HG03565 (cell line): ENCODE measurements at regions not wholly inside any gene's neighbourhood (a gene's known extent, or its start where the extent isn't known, plus 50 kb on each side); places are given as distances from the start of the nearest gene placed in this dataset.
"Not testable (repeated sequence)": the region's sequence is repeated elsewhere in the genome, so short reads cannot be mapped to it uniquely, and the experiment has no call there.

Experiments used
- ATAC-seq: cut with Tn5 transposase; IDR thresholded peaks from one replicate; pipeline ENCODE4 v1.9.1; 2021; ENCODE audit warnings: mild to moderate bottlenecking, moderate library complexity; ENCODE audit not compliant: unreplicated experiment

DNA sequence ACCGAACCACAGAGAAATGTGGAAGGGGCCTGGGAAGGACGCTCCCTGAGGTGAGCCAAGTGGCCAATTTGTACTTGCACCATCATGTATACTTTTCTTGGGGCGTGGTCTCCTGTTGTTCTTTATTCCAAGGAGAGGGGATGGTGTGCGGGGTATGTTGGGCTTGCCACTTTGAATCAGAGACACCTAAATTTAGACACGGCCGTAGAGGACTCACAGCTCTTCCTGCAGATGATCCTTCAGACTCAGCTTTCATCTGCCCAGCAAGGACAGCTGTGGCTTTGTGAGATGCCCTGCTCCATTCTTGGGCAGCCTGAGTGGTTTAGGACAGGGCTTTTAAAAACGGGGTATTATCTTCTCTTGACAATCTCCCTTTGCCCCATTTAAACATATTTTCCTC is 473.2 kb downstream of the REEP3 start:
- ATAC-seq = no peak

GRCh38 chr10:64007157-64007556 is 486.0 kb downstream of the REEP3 start:
- ATAC-seq = no peak

DNA sequence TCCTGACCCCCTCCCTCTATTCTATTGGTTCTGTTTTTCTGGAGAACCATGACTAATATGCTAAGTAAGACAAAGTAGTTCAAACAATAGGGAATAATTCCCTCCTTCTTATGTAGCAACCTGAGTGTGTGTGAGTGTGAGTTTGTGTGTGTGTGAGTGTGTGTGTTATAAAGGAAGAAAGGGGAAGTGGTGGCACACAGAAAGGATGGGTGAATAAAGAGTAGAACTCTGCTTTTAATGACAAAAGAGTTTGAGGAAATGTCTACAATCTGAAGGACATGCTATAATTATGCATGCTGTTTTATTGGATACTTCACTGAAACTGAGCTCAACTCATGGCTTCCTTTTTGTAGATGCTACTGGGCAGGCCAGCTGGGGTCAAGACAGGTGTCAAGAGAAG is 489.5 kb downstream of the REEP3 start:
- no peak for ATAC-seq

GRCh38 chr10:64011912-64012714 is 490.9 kb downstream of the REEP3 start:
- no peak for ATAC-seq

GRCh38 chr10:64014281-64014680 is 493.1 kb downstream of the REEP3 start:
- ATAC-seq = no peak

DNA sequence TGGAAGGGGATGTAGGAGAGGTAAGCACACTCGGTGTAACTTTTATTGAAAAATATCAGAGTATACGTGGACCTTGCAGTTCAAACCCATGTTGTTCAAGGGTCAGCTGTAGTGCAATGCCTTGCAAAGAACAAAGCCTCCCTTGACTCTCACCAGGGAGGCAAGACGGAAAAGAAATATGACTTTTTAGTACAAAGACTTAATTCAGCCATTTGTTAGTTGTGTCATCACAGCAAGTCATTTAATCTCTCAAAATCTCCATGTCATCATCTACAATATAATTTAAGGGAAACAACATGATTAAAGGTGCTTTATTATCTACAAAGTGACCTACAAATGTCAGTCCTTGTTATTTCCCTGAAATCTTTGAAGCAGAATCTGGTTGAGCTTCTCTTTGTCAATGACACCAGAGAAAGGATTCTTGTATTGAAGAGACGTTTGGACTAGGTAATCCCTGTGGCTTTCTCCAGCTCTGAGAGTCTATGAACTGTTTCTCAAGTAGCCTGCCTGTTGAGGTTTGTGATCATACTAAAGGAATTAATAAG is 502.8 kb downstream of the REEP3 start:
- no peak for ATAC-seq

- ATAC-seq = no peak
Observed at GRCh38 chr10:64033711-64034110, 512.5 kb downstream of the REEP3 start.

GRCh38 chr10:64036321-64036930 is 515.2 kb downstream of the REEP3 start:
- no peak for ATAC-seq

- no peak for ATAC-seq
Observed at GRCh38 chr10:64037071-64037661, 516.0 kb downstream of the REEP3 start.

DNA sequence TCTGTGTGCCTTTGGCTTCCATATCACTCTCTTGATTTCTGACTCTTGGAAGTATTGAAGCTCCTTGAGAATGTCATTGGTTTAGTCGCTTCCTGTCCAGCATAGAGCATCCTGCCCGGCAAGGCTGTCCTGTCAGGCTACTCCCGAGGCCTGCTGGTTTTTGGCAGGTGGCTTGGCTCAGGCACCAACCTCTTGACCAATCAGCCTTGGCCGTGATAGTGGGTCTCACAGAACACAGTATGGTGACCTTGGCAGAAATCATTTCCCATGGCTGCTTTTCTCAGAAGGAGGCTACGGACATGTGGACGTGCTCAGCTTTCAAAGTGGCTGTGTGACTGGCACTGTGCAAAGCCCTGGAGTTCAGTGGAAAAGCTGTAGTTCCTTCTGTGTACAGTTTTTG is 516.9 kb downstream of the REEP3 start:
- ATAC-seq = no peak

- peak; percentile 27 for ATAC-seq
Observed at GRCh38 chr10:64039198-64039597, 518.0 kb downstream of the REEP3 start.

GRCh38 chr10:64040781-64041180 is 519.6 kb downstream of the REEP3 start:
- peak; percentile 1 for ATAC-seq

DNA sequence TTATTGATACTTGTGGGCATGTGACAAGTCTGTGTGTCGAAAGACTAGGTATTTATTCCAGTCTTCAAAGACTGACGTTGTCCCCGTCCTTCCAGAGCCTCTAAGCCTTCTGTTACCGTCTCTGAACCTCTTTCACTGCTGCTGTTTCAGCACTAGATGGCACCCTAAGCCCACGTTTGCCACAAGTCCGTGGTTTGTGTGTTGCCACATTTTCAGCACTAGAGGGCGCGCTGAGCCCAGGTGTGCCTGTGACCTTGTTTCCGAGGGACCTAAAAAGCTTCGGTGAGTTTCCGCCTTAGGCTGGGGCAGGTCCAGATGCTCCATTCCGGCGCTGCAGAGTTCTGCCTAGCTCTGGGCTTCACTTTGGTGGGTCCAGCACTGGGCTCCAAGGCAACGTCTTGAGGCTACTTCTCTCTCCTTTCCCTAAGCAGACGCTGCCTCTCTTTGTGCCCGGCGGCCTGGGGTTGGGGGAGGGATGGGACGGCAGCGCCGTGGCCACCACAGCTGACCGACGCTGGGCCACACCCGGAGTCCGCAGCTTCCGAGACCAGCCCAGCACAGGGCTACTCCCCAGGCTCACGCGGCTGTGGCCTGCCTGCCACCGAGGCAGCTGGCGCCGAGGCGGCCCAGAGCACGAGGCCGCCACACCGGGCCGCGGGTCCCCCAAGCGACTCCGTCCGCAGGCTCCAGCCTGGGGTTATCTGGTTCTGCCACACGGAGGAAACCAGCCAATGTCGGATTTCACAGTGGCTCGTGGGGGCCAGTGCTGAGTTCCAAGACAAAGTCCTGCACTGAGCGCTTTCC is 520.2 kb downstream of the REEP3 start:
- ATAC-seq = peak; percentile 93

GRCh38 chr10:64041989-64042490 is 520.8 kb downstream of the REEP3 start:
- ATAC-seq = no peak

DNA sequence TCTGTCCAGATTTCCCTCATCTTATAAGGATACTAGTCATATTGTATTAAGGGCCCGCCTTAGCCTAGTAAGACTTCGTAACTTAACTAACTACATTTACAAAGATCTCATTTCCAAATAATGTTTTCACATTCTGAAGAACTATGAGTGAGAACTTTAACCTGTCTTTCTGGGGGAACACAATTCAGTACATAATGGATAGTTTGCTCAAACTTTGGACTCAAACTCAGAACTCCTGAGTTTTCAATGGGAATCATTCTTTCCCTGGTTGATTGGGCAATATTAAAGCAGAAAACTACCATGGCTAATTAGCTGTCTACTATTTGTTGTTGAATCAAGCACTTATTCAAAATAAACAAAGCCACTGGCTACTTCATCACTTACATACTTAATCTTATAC is 522.9 kb downstream of the REEP3 start:
- no peak for ATAC-seq

DNA sequence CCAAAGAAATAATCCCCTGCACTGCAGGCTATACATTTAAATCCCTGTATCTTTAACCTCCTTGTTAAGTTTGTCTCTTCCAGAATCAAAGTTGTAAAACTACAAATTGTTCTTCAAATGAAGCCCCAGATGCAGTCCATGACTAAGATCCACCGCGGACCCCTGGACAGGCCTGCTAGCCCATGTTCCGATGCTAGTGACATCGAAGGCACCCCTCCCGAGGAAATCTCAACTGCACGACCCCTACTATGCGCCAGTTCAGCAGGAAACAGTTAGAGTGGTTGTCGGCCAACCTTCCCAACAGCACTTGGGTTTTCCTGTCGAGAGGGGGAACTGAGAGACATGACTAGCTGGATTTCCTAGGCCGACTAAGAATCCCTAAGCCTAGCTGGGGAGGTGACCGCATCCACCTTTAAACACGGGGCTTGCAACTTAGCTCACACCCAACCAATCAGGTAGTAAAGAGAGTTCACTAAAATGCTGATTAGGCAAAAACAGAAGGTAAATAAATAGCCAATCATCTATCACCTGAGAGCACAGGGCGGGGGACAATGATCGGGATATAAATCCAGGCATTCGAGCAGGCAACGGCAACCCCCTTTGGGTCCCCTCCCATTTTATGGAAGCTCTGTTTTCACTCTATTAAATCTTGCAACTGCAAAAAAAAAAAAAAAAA is 523.9 kb downstream of the REEP3 start:
- not testable (repeated sequence) for ATAC-seq

DNA sequence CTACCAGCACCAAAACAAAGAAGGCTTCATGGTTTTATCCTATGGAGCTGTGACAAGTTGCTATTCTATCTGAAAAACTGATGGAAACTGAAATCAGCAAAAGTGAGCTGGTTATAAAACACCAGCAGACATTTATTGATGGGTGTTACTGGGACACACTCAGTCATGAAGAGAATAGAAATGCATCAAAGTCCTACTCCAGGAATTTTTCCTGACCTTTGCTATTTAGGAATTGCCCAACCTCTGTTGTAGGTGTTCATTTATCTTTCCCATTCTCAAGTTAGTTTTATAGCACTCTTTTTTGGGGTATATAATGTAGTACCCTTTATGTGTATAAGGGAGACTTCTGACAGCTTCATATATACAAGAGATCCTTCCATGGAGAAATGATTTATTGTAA is 533.2 kb downstream of the REEP3 start:
- no peak for ATAC-seq

DNA sequence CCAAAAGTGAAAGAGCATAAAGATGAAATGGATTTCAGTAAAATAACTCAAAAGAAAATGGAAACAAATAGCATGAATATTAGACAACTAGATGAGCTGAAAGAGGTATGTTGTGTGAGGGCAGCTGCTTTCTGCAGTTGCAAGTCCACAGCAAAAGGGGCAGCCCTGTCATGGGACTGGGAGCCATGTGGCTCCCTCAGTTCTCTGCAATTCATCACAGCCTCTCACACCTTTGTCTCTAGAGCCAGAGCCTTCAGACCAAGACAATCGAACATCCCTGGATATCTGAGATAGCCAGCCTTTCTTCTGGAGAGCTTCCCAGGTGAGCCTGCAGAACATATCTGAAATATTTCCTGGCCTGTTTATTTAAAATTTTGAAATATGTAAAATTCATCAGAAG is 538.7 kb downstream of the REEP3 start:
- no peak for ATAC-seq

- no peak for ATAC-seq
Observed at GRCh38 chr10:64060389-64060788, 539.2 kb downstream of the REEP3 start.

DNA sequence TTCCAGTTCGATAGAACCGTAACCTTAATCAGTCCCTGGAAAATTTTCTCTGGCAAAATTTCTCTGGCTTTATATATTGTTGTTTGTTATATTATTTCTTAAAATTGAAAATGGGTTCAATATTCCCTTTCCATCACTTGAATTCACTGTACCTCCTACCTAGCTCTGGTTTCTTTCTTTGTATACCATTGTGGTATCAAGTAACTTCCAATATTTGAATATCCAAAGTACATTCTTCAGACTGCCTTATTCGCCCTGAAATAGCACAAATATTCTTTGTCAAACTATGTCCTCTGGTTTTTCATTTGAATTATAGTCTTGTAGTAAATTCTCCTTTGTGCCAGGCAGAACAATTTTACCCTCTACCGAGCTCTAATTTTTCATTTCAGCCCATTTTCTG is 541.6 kb downstream of the REEP3 start:
- no peak for ATAC-seq
